BE2C (cell line): ENCODE measurements at regions not wholly inside any gene's neighbourhood (a gene's known extent, or its start where the extent isn't known, plus 50 kb on each side); places are given as distances from the start of the nearest gene placed in this dataset.
"Not testable (repeated sequence)": the region's sequence is repeated elsewhere in the genome, so short reads cannot be mapped to it uniquely, and the experiment has no call there.

Experiments
- DNase-seq: peaks from one replicate; pipeline ENCODE4 v3.0.0-alpha.2; 2020
- H3K27me3 ChIP-seq: fragments of 250-450 bp; sonication (Bioruptor Pico); 2 replicates; pipeline ENCODE4 v1.5.1; 2020; ENCODE audit warnings: mild to moderate bottlenecking
- H3K36me3 ChIP-seq: fragments of 250-450 bp; sonication (Bioruptor Pico); 2 replicates; pipeline ENCODE4 v1.5.1; 2020; ENCODE audit warnings: mild to moderate bottlenecking
- H3K4me1 ChIP-seq: fragments of 250-450 bp; sonication (Bioruptor Pico); 2 replicates; pipeline ENCODE4 v1.5.1; 2020
- H3K4me3 ChIP-seq: 2 replicates; pipeline ENCODE4 v1.5.1; 2011; ENCODE audit warnings: low read depth, low read length
- H3K9me3 ChIP-seq: fragments of 250-450 bp; sonication (Bioruptor Pico); 2 replicates; pipeline ENCODE4 v1.5.1; 2020
- TF ChIP-seq, protein P1 (sequence below): IDR thresholded peaks from 2 replicates; pipeline ENCODE4 v1.5.1; 2012; ENCODE audit warnings: mild to moderate bottlenecking, low read depth, low read length

DNA sequence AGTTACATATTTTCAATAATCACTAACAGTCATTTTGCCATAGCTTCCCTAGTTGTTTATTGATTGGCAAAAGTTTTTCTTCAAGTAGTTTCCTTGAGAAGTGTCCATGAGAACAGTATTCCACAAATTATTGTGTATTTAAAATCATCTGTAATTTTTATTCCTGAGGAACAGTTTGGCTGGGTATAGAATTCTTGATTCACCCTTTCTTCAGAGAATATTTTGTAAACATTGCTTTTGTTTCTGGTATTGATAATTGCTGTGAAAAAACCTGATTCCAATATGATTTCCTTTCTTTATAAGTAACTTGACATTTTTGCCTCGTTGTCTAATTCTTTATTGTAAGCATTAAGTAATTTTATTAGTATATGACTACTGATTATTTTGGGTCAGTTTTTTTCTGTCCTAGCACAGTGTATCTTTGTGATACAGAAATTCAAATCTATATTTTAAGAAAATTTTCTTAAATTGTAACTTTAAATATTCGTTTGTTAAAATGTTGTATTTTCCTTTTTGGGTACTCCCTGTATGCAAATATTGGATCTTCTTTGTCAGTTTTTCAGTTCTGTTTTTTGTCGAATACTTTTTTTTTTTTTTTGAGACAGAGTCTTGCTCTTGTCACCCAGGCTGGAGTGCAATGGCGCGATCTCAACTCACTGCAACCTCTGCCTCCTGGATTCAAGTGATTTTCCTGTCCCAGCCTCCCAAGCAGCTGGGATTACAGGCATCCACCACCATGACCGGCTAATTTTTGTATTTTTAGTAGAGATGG is 162.0 kb upstream of the ATP2B1 start:
- Histone ChIP-seq H3K36me3 (no peaks in the 10 kb centered on the region), H3K9me3 (no peaks in the 10 kb centered on the region), H3K4me3 (no peak overlapping the region), H3K27me3 (no peaks in the 10 kb centered on the region), H3K4me1 (no peaks in the 10 kb centered on the region)
- DNase-seq: no peak
- TF ChIP-seq, protein P1, sequence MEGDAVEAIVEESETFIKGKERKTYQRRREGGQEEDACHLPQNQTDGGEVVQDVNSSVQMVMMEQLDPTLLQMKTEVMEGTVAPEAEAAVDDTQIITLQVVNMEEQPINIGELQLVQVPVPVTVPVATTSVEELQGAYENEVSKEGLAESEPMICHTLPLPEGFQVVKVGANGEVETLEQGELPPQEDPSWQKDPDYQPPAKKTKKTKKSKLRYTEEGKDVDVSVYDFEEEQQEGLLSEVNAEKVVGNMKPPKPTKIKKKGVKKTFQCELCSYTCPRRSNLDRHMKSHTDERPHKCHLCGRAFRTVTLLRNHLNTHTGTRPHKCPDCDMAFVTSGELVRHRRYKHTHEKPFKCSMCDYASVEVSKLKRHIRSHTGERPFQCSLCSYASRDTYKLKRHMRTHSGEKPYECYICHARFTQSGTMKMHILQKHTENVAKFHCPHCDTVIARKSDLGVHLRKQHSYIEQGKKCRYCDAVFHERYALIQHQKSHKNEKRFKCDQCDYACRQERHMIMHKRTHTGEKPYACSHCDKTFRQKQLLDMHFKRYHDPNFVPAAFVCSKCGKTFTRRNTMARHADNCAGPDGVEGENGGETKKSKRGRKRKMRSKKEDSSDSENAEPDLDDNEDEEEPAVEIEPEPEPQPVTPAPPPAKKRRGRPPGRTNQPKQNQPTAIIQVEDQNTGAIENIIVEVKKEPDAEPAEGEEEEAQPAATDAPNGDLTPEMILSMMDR: no peak

DNA sequence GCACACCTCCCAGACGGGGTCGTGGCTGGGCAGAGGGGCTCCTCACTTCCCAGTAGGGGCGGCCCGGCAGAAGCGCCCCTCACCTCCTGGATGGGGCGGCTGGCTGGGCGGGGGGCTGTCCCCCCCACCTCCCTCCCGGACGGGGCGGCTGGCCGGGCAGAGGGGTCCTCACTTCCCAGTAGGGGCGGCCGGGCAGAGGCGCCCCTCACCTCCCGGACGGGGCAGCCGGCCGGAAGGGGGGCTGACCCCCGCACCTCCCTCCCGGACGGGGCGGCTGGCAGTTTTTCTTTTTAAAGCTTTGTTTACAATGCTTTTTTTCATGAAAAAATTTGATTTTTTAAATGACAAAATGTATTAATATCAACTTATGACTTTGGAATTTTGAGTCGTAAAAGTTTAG is 159.0 kb upstream of the ATP2B1 start:
- H3K36me3 ChIP-seq, H3K4me1 ChIP-seq, H3K9me3 ChIP-seq, DNase-seq, H3K4me3 ChIP-seq, H3K27me3 ChIP-seq: not testable (repeated sequence)

DNA sequence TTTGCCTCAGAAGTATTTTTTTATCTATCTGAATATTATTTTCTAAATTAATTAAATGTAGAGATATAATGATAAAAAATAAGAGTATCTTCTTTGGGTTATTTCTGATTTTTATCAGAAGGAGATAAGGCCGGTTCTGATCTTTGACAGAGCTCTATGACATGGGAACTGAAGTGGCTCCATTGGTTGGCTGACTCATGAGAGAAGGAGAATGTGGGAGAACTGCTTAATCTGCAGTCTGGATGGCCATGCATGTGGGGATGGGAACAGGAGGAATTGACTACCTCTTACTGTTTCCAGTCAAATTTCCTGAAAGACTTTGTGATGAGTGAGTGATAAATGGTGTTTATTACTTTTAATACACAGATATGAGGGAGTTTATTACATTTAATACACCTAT is 155.8 kb upstream of the ATP2B1 start:
- TF ChIP-seq, protein P1: no peak
- DNase-seq: no peak
- Histone ChIP-seq H3K4me3 (no peak overlapping the region), H3K36me3 (no peaks in the 10 kb centered on the region), H3K4me1 (no peaks in the 10 kb centered on the region), H3K9me3 (no peaks in the 10 kb centered on the region), H3K27me3 (no peaks in the 10 kb centered on the region)

DNA sequence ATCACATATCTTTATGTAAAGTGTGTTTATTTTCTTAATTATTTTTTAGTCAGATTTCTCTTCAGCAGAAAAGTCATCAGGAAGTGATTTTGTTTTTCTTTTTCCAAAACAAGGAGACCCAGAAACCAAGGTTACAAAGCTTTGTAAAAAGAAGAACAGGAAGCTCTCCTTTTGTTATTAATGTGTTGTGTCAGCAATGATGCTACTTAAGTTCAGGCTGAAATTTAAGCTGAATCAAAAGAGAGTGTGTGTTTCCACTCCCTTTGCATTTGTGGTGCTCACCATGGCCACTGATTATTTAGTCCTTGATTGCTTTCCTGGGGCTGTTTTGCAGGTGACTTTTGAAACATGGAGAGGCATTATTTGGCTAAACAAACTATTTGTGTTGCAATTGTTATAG is 155.3 kb upstream of the ATP2B1 start:
- TF ChIP-seq, protein P1: no peak
- Histone ChIP-seq H3K27me3 (no peaks in the 10 kb centered on the region), H3K4me1 (no peaks in the 10 kb centered on the region), H3K9me3 (no peaks in the 10 kb centered on the region), H3K4me3 (no peak overlapping the region), H3K36me3 (no peaks in the 10 kb centered on the region)
- DNase-seq: no peak

DNA sequence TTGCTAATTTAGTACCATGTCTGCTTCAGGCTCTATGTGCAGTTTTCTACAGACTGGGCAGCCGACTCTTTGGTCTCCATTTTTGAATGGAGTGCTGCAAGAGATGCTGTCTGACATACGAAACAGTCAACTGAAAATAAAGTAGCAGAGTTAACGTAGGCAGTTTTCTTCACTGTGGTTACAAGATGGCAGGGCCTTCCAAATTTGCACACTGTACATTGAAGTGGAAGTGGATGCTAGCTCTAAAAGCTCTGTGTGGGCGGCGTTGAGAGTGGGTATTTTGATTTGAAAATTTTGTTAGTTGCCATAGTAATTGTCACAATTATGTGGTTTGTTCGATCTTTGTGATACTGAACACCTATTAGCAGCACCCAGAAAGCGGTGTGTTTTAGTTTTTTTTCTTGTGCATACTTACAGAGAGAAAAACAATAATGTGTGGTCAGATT is 154.9 kb upstream of the ATP2B1 start:
- Histone ChIP-seq H3K4me3 (no peak overlapping the region), H3K27me3 (no peaks in the 10 kb centered on the region), H3K4me1 (no peaks in the 10 kb centered on the region), H3K36me3 (no peaks in the 10 kb centered on the region), H3K9me3 (no peaks in the 10 kb centered on the region)
- TF ChIP-seq, protein P1: no peak
- DNase-seq: no peak

DNA sequence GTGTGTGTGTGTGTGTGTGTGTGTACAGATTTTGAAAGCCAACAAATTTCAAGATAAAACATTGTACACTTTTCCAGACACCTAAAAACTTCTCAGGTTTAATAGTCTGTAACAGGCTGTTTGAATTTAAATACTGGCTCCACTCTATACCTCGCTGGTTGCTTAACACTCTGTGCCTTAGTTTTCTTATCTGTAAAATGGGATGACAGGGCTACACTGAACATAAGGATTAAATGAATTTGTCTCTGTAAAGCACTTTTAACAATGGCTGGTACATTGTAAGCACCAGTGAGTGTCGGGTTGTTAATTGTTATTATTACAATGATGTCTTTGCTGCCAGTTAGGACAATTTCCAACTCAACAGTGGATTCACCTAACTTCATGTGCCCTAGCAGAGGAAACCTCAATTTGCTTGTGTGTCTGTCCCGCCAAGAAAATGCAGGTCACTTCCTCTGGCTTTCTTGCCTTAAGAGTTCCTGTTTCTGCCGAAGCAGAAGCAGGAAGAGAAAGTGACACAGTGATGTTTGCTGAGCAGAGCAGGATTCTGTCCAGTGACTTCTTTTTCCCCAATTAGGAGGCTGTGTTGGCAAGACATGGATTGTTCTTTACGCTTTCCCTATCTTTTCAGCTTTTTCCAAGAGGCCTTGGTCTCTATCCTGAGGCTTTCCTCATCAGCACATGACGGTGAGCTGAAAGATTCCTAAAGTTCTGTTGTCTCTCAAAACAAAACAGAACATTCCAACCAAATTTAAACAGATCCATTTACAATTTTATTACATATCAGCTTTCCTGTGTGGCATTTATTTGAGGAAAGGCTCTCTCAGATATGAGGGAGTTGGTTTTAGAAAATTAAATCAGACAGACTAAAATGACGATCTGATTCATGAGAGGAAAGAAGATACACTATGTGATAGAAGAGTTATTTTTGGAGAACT is 154.1 kb upstream of the ATP2B1 start:
- Histone ChIP-seq H3K9me3 (no peaks in the 10 kb centered on the region), H3K4me1 (no peaks in the 10 kb centered on the region), H3K27me3 (no peaks in the 10 kb centered on the region), H3K36me3 (no peaks in the 10 kb centered on the region), H3K4me3 (no peak overlapping the region)
- TF ChIP-seq, protein P1: no peak
- no peak for DNase-seq
